Tibial nerve (tissue), 4 donors: ENCODE measurements at regions not wholly inside any gene's neighbourhood (a gene's known extent, or its start where the extent isn't known, plus 50 kb on each side); places are given as distances from the start of the nearest gene placed in this dataset.
A peak's percentile ranks its signal among the peaks of the same experiment; 100 is the strongest.

ENCODE experiments used
- DNase-seq, 2 donors: peaks; one replicate each; pipeline ENCODE4 v3.0.0-alpha.2; 2019; ENCODE audit warnings: low spot score in 2 of 2
- H3K27ac ChIP-seq, 4 donors: fragments of 200-600 bp; sonication (generic) in 3 of 4; one replicate each; pipeline ENCODE4 v1.5.1; 2017 to 2019; ENCODE audit warnings: mild to moderate bottlenecking in 1 of 4
- H3K27me3 ChIP-seq, 2 donors: fragments of 200-600 bp; sonication (generic) in 1 of 2; one replicate each; pipeline versions ENCODE4 v1.5.1 to v1.6.0; 2017 to 2019
- H3K36me3 ChIP-seq, 3 donors: fragments of 200-600 bp; sonication (generic); one replicate each; pipeline ENCODE4 v1.5.1; 2018 to 2019
- H3K4me1 ChIP-seq, 4 donors: fragments of 200-600 bp; sonication (generic) in 3 of 4; one replicate each; pipeline ENCODE4 v1.5.1; 2017 to 2019
- H3K4me3 ChIP-seq, 4 donors: fragments of 200-600 bp; sonication (generic) in 3 of 4; one replicate each; pipeline ENCODE4 v1.5.1; 2017 to 2019; ENCODE audit warnings: mild to moderate bottlenecking in 1 of 4, moderate library complexity in 1 of 4
- H3K9me3 ChIP-seq, 4 donors: fragments of 200-600 bp; sonication (generic) in 3 of 4; one replicate each; pipeline ENCODE4 v1.5.1; 2017 to 2019
- CTCF ChIP-seq, 5 experiments: fragments of 200-600 bp in 3 of 5; fragments of 450-650 bp in 2 of 5; sonication (generic) in 3 of 5; IDR thresholded peaks; one replicate each; pipeline ENCODE4 v1.5.1; 2016 to 2019; ENCODE audit warnings: antibody characterized with exemption in 5 of 5, mild to moderate bottlenecking in 3 of 5, moderate library complexity in 2 of 5
- EP300 ChIP-seq, 2 donors: sonication (generic); formaldehyde crosslinking; IDR thresholded peaks; one replicate each; pipeline ENCODE4 v1.6.1; 2017; ENCODE audit warnings: antibody characterized with exemption in 2 of 2, mild to moderate bottlenecking in 1 of 2
- POLR2A ChIP-seq, 2 donors: fragments of 450-650 bp; IDR thresholded peaks; one replicate each; pipeline ENCODE4 v1.6.1; 2017; ENCODE audit warnings: antibody characterized with exemption in 2 of 2, mild to moderate bottlenecking in 2 of 2, moderate library complexity in 2 of 2
- WGBS, 2 donors: methylation state at CpG; one replicate each; pipeline ENCODE4 v1.1.5; 2018; 5-methylcytosine and 5-hydroxymethylcytosine counted together

GRCh38 chr11:109023036-109023435 lies 358.2 kb downstream of the DDX10 start:
- Histone ChIP-seq H3K27me3 (no peaks in the 10 kb centered on the region), H3K4me3 (no peak overlapping the region), H3K36me3 (no peaks in the 10 kb centered on the region), H3K27ac (no peak overlapping the region), H3K4me1 (no peaks in the 10 kb centered on the region), H3K9me3 (peaks cover 0 to 19% (median 1%) of the 10 kb centered on the region in 4 donors)
- 60 to 64% methylated on average over 2 of the region's 2 CpGs for WGBS, 2 donors
- TF ChIP-seq CTCF (IDR thresholded peaks at IDR 0.05): no peak
- peak in 1 of 2 donors; percentile 18 for TF ChIP-seq EP300 (IDR thresholded peaks at IDR 0.05)
- TF ChIP-seq POLR2A (IDR thresholded peaks at IDR 0.05): no peak
- no peak for DNase-seq

DNA sequence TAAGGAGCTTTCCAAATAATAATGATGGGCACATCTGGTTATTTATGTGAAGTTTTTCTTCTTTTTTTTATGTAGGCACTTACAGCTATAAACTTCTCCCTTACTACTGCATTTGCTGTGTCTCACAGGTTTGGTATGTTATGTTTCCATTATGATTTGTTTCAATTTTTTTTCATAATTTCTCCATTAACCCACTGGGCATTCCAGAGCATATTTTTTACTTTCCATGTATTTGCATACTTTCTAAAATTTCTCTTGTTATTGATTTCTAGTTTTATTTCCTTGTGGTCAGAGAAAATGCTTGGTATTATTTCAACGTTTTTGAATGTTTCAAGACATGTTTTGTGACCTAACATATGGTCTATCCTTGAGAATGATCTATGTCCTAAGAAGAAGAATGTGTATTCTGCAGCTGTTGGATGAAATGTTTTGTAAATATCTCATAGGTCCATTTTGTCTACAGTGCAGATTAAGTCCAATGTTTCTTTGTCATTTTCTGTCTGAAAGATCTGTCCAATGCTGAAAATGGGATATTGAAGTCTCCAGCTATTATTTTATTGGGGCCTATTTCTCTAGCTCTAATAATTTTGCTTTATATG lies 362.1 kb downstream of the DDX10 start:
- Histone ChIP-seq H3K27me3 (no peaks in the 10 kb centered on the region), H3K36me3 (no peaks in the 10 kb centered on the region), H3K4me3 (no peak overlapping the region), H3K27ac (no peak overlapping the region), H3K9me3 (peaks cover 0 to 19% (median 1%) of the 10 kb centered on the region in 4 donors), H3K4me1 (no peaks in the 10 kb centered on the region)
- no peak for DNase-seq
- no peak for TF ChIP-seq EP300 (IDR thresholded peaks at IDR 0.05)
- no peak for TF ChIP-seq POLR2A (IDR thresholded peaks at IDR 0.05)
- TF ChIP-seq CTCF (IDR thresholded peaks at IDR 0.05): no peak
- 34 to 45% methylated on average over 1 of the region's 1 CpG for WGBS, 2 donors

- TF ChIP-seq EP300 (IDR thresholded peaks at IDR 0.05): no peak
- no peak for TF ChIP-seq CTCF (IDR thresholded peaks at IDR 0.05)
- TF ChIP-seq POLR2A (IDR thresholded peaks at IDR 0.05): no peak
- Histone ChIP-seq H3K27me3 (no peaks in the 10 kb centered on the region), H3K4me1 (no peaks in the 10 kb centered on the region), H3K27ac (no peak overlapping the region), H3K4me3 (no peak overlapping the region), H3K9me3 (peaks cover 0 to 19% (median 1%) of the 10 kb centered on the region in 4 donors), H3K36me3 (no peaks in the 10 kb centered on the region)
- no peak for DNase-seq
- 78 to 85% methylated on average over 2 of the region's 2 CpGs for WGBS, 2 donors
Measured at GRCh38 chr11:109027851-109028250, 363.0 kb downstream of the DDX10 start.

- H3K27ac ChIP-seq: no peak overlapping the region
- no peaks in the 10 kb centered on the region for H3K36me3 ChIP-seq
- H3K4me3 ChIP-seq: no peak overlapping the region
- TF ChIP-seq POLR2A (IDR thresholded peaks at IDR 0.05) (no peak), EP300 (IDR thresholded peaks at IDR 0.05) (no peak), CTCF (IDR thresholded peaks at IDR 0.05) (no peak)
- no peaks in the 10 kb centered on the region for H3K27me3 ChIP-seq
- H3K9me3 ChIP-seq: peaks cover 0 to 4% (median 0%) of the 10 kb centered on the region in 4 donors
- no peaks in the 10 kb centered on the region for H3K4me1 ChIP-seq
- 64% methylated on average over 5 of the region's 5 CpGs for WGBS, 2 donors
- no peak for DNase-seq
Measured at GRCh38 chr11:109029927-109030326, 365.1 kb downstream of the DDX10 start.

DNA sequence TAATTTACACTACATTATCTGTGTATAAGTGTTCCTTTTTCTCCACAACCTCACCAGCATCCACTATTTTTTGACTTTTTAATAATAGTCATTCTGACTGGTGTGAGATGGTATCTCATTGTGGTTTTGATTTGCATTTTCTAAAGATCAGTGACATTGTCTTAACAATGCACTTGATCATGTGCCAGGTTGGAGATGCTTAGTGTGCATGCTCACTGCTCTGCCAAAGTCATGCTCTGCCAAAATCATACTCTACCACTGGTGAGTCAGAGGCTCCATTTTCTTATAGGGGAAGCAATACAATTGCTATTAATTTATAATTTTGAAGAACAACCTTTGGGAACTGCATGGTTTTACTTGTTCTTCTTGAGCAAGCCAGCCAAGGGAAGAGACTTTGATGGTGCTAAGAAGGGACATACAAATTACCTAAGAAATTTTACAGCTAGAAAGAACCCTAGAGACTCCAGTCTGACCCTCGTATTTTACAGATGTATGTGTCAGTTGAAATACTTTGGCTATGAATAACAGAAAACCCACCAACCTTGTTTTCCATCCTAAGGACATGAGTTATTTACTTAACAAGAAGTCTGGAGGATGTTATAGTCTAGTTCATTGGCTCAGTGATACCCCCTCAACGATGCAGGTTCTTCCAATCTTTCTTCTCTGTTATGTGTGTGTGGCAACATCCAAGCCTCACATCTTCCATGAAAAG lies 368.9 kb downstream of the DDX10 start:
- H3K9me3 ChIP-seq: no peaks in the 10 kb centered on the region
- no peak overlapping the region for H3K27ac ChIP-seq
- H3K4me3 ChIP-seq: no peak overlapping the region
- WGBS, 2 donors: 76 to 79% methylated on average over 2 of the region's 2 CpGs
- peaks cover 0 to 3% (median 0%) of the 10 kb centered on the region in 4 donors for H3K4me1 ChIP-seq
- DNase-seq: no peak
- no peak for TF ChIP-seq CTCF (IDR thresholded peaks at IDR 0.05)
- no peaks in the 10 kb centered on the region for H3K36me3 ChIP-seq
- H3K27me3 ChIP-seq: no peaks in the 10 kb centered on the region
